ENCODE measurements at regions not wholly inside any gene's neighbourhood (a gene's known extent, or its start where the extent isn't known, plus 50 kb on each side); places are given as distances from the start of the nearest gene placed in this dataset.

GRCh38 chr11:115958089-115959000, 454.1 kb upstream of the CADM1 start:
- no peak overlapping the region for H3K4me3 ChIP-seq (ENCODE audit: low read depth in 1 of 3, low read length in 3 of 3)
- peaks cover 0 to 2% (median 0%) of the 10 kb centered on the region in 4 donors for H3K27me3 ChIP-seq (ENCODE audit: control insufficient read depth in 4 of 4, insufficient read depth in 4 of 4, low read length in 3 of 4)
- no peaks in the 10 kb centered on the region for H3K9me3 ChIP-seq (ENCODE audit: control insufficient read depth in 4 of 4, low read length in 3 of 4)
- WGBS, result 84% methylated on average over 20 of the region's 20 CpGs
- DNase-seq (ENCODE audit: low spot score), result no peak
- no peak overlapping the region for H3K9ac ChIP-seq (ENCODE audit: low read depth in 1 of 2, low read length in 2 of 2)
- H3K36me3 ChIP-seq (ENCODE audit: control insufficient read depth in 4 of 4, insufficient read depth in 3 of 4, low read depth in 1 of 4, low read length in 3 of 4), result no peaks in the 10 kb centered on the region
- TF ChIP-seq REST (IDR thresholded peaks at IDR 0.05) (no peak), RAD21 (IDR thresholded peaks at IDR 0.05) (no peak), EGR1 (IDR thresholded peaks at IDR 0.05; ENCODE audit: low read depth in 2 of 2) (no peak), RXRA (IDR thresholded peaks at IDR 0.05) (no peak), SP1 (IDR thresholded peaks at IDR 0.05) (no peak), TAF1 (conservative IDR thresholded peaks at IDR 0.05) (no peak), JUND (IDR thresholded peaks at IDR 0.05) (no peak), ATF3 (IDR thresholded peaks at IDR 0.05) (no peak)
- TF ChIP-seq, protein P1, sequence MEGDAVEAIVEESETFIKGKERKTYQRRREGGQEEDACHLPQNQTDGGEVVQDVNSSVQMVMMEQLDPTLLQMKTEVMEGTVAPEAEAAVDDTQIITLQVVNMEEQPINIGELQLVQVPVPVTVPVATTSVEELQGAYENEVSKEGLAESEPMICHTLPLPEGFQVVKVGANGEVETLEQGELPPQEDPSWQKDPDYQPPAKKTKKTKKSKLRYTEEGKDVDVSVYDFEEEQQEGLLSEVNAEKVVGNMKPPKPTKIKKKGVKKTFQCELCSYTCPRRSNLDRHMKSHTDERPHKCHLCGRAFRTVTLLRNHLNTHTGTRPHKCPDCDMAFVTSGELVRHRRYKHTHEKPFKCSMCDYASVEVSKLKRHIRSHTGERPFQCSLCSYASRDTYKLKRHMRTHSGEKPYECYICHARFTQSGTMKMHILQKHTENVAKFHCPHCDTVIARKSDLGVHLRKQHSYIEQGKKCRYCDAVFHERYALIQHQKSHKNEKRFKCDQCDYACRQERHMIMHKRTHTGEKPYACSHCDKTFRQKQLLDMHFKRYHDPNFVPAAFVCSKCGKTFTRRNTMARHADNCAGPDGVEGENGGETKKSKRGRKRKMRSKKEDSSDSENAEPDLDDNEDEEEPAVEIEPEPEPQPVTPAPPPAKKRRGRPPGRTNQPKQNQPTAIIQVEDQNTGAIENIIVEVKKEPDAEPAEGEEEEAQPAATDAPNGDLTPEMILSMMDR (IDR thresholded peaks at IDR 0.05; ENCODE audit: low read depth, low read length, missing input control), result no peak
- H3K27ac ChIP-seq (ENCODE audit: low read depth in 1 of 2, low read length in 2 of 2), result no peak overlapping the region
- no peaks in the 10 kb centered on the region for H3K4me1 ChIP-seq (ENCODE audit: control insufficient read depth in 4 of 4, insufficient read depth in 4 of 4, low read length in 3 of 4)

GRCh38 chr11:115955803-115956202, 451.6 kb upstream of the CADM1 start:
- no peak for TF ChIP-seq HNF4A (conservative IDR thresholded peaks at IDR 0.05)
- TF ChIP-seq GABPA (IDR thresholded peaks at IDR 0.05 in 1 of 2, conservative IDR thresholded peaks at IDR 0.05 in 1 of 2), result no peak
- no peak for TF ChIP-seq RXRA (IDR thresholded peaks at IDR 0.05)
- no peak for TF ChIP-seq FOXA2 (IDR thresholded peaks at IDR 0.05)
- TF ChIP-seq, protein P1 (IDR thresholded peaks at IDR 0.05; ENCODE audit: low read depth, low read length, missing input control), result no peak
- TF ChIP-seq REST (IDR thresholded peaks at IDR 0.05), result no peak
- no peak for TF ChIP-seq FOXA1 (IDR thresholded peaks at IDR 0.05)
- TF ChIP-seq TAF1 (conservative IDR thresholded peaks at IDR 0.05), result no peak
- no peak for TF ChIP-seq RAD21 (IDR thresholded peaks at IDR 0.05)
- no peak for TF ChIP-seq NR2F2 (IDR thresholded peaks at IDR 0.05)
- TF ChIP-seq EGR1 (IDR thresholded peaks at IDR 0.05; ENCODE audit: low read depth in 2 of 2), result no peak
- no peak for TF ChIP-seq HNF4G (IDR thresholded peaks at IDR 0.05)
- peaks cover 0 to 2% (median 0%) of the 10 kb centered on the region in 4 donors for H3K27me3 ChIP-seq (ENCODE audit: control insufficient read depth in 4 of 4, insufficient read depth in 4 of 4, low read length in 3 of 4)
- H3K9ac ChIP-seq (ENCODE audit: low read depth in 1 of 2, low read length in 2 of 2), result no peak overlapping the region
- no peak overlapping the region for H3K4me3 ChIP-seq (ENCODE audit: low read depth in 1 of 3, low read length in 3 of 3)
- peaks cover 0 to 9% (median 2%) of the 10 kb centered on the region in 4 donors for H3K9me3 ChIP-seq (ENCODE audit: control insufficient read depth in 4 of 4, low read length in 3 of 4)
- H3K4me1 ChIP-seq (ENCODE audit: control insufficient read depth in 4 of 4, insufficient read depth in 4 of 4, low read length in 3 of 4), result no peaks in the 10 kb centered on the region
- 84% methylated on average over 2 of the region's 2 CpGs for WGBS
- H3K27ac ChIP-seq (ENCODE audit: low read depth in 1 of 2, low read length in 2 of 2), result no peak overlapping the region
- H3K36me3 ChIP-seq (ENCODE audit: control insufficient read depth in 4 of 4, insufficient read depth in 3 of 4, low read depth in 1 of 4, low read length in 3 of 4), result no peaks in the 10 kb centered on the region
- DNase-seq (ENCODE audit: low spot score), result no peak
